HCT116 (cell line): ENCODE measurements at regions not wholly inside any gene's neighbourhood (a gene's known extent, or its start where the extent isn't known, plus 50 kb on each side); places are given as distances from the start of the nearest gene placed in this dataset.
"Not testable (repeated sequence)": the region's sequence is repeated elsewhere in the genome, so short reads cannot be mapped to it uniquely, and the experiment has no call there.

Experiments used
- CBX3 ChIP-seq: IDR thresholded peaks from 2 replicates; pipeline ENCODE4 v1.6.1; 2012; ENCODE audit warnings: low read depth
- CTCF ChIP-seq, 3 experiments: fragments of 200-600 bp in 1 of 3; sonication (generic) in 1 of 3; IDR thresholded peaks in 2 of 3; conservative IDR thresholded peaks in 1 of 3; 2 replicates each; pipeline ENCODE4 v1.5.1; 2012 to 2017; ENCODE audit warnings: low read depth in 2 of 3, low read length in 2 of 3, antibody characterized with exemption in 1 of 3, borderline replicate concordance in 1 of 3, control low read depth in 1 of 3, mild to moderate bottlenecking in 1 of 3, mixed read lengths in 1 of 3, mixed run types in 1 of 3, moderate library complexity in 1 of 3; ENCODE audit not compliant: insufficient read depth in 1 of 3
- EZH2 ChIP-seq: fragments of 200-600 bp; sonication (generic); IDR thresholded peaks from 2 replicates; pipeline ENCODE4 v1.6.1; 2017; ENCODE audit warnings: antibody characterized with exemption, mixed run types
- SIN3A ChIP-seq: IDR thresholded peaks from 2 replicates; pipeline ENCODE4 v1.6.1; 2012; ENCODE audit warnings: low read depth
- SP1 ChIP-seq: IDR thresholded peaks from 2 replicates; pipeline ENCODE4 v1.6.1; 2012; ENCODE audit warnings: low read depth
- ZBTB33 ChIP-seq: IDR thresholded peaks from 2 replicates; pipeline ENCODE4 v1.6.1; 2011; ENCODE audit warnings: mild to moderate bottlenecking, low read length, moderate library complexity; ENCODE audit not compliant: insufficient replicate concordance; ENCODE audit errors: extremely low read depth
- ZFX ChIP-seq: fragments of 450-650 bp; IDR thresholded peaks from 2 replicates; pipeline ENCODE4 v1.6.1; 2017
- ZNF274 ChIP-seq: fragments of 200-500 bp; sonication (Bioruptor generic); IDR thresholded peaks from 2 replicates; pipeline ENCODE4 v1.6.1; 2014; ENCODE audit warnings: mild to moderate bottlenecking, low read depth, low read length, inconsistent platforms
- TF ChIP-seq, protein P1 (sequence below): IDR thresholded peaks from 2 replicates; pipeline ENCODE4 v1.6.1; 2012

DNA sequence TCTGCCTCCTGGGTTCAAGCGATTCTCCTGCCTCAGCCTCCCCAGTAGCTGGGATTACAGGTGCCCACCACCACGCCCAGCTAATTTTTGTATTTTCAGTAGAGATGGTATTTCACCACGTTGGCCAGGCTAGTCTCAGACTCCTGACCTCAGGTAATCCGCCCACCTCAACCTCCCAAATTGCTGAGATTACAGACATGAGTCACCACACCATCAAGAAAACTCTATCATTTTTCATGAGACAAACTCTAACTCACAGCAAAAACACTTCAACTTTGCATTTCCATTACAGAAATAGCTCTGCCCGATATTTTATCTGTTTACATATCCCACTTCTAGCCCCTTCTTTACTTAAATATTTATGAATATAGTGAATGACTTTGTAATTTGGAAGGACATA is 561.1 kb downstream of the TMX3 start:
- TF ChIP-seq ZFX; ZBTB33; CTCF (IDR thresholded peaks at IDR 0.05 in 2 of 3, conservative IDR thresholded peaks at IDR 0.05 in 1 of 3; ENCODE audit: borderline replicate concordance in 1 of 3, insufficient read depth in 1 of 3, low read depth in 2 of 3, low read length in 2 of 3); SIN3A; SP1; CBX3; ZNF274; EZH2: not testable (repeated sequence)
- TF ChIP-seq, protein P1, sequence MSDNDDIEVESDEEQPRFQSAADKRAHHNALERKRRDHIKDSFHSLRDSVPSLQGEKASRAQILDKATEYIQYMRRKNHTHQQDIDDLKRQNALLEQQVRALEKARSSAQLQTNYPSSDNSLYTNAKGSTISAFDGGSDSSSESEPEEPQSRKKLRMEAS, result not testable (repeated sequence)
